ENCODE measurements at regions not wholly inside any gene's neighbourhood (a gene's known extent, or its start where the extent isn't known, plus 50 kb on each side); places are given as distances from the start of the nearest gene placed in this dataset.
"Not testable (repeated sequence)": the region's sequence is repeated elsewhere in the genome, so short reads cannot be mapped to it uniquely, and the experiment has no call there.

- Mint-ChIP-seq H3K9me3 (peaks cover 3% of the 10 kb centered on the region), H3K27me3 (ENCODE audit: low read depth) (no peaks in the 10 kb centered on the region), H3K27ac (no peak overlapping the region), H3K36me3 (ENCODE audit: low read depth) (no peaks in the 10 kb centered on the region), H3K4me1 (ENCODE audit: low read depth) (no peaks in the 10 kb centered on the region), H3K4me3 (ENCODE audit: low read depth) (no peak overlapping the region)
- no peak for DNase-seq (ENCODE audit: low spot score)
- intact Hi-C loops (cut with micrococcal nuclease) = no loop called here
Measured at GRCh38 chr21:22319435-22319834, 1321.2 kb downstream of the NCAM2 start.

- intact Hi-C loops (cut with micrococcal nuclease) = no loop called here
Measured at GRCh38 chr21:22342889-22343288, 1344.7 kb downstream of the NCAM2 start.

GRCh38 chr21:22343303-22343702 is 1345.1 kb downstream of the NCAM2 start:
- intact Hi-C loops (cut with micrococcal nuclease) = no loop called here
- Mint-ChIP-seq H3K27ac (no peak overlapping the region), H3K27me3 (ENCODE audit: low read depth) (no peaks in the 10 kb centered on the region), H3K9me3 (peaks cover 17% of the 10 kb centered on the region), H3K4me3 (ENCODE audit: low read depth) (no peak overlapping the region), H3K36me3 (ENCODE audit: low read depth) (no peaks in the 10 kb centered on the region), H3K4me1 (ENCODE audit: low read depth) (no peaks in the 10 kb centered on the region)
- no peak for DNase-seq (ENCODE audit: low spot score)

More at GRCh38 chr21:22342889-22343288, 1344.7 kb downstream of the NCAM2 start:
- no peaks in the 10 kb centered on the region for H3K27me3 Mint-ChIP-seq (ENCODE audit: low read depth)
- DNase-seq (ENCODE audit: low spot score) = no peak
- peaks cover 17% of the 10 kb centered on the region for H3K9me3 Mint-ChIP-seq
- H3K36me3 Mint-ChIP-seq (ENCODE audit: low read depth) = no peaks in the 10 kb centered on the region
- no peaks in the 10 kb centered on the region for H3K4me1 Mint-ChIP-seq (ENCODE audit: low read depth)
- H3K27ac Mint-ChIP-seq = no peak overlapping the region
- H3K4me3 Mint-ChIP-seq (ENCODE audit: low read depth) = no peak overlapping the region

GRCh38 chr21:22343721-22344120 is 1345.5 kb downstream of the NCAM2 start:
- Mint-ChIP-seq H3K36me3 (ENCODE audit: low read depth) (no peaks in the 10 kb centered on the region), H3K4me1 (ENCODE audit: low read depth) (no peaks in the 10 kb centered on the region), H3K27ac (no peak overlapping the region)

GRCh38 chr21:22345624-22346023 is 1347.4 kb downstream of the NCAM2 start:
- no peak for DNase-seq (ENCODE audit: low spot score)
- intact Hi-C loops (cut with micrococcal nuclease) = no loop called here
- no peak overlapping the region for H3K27ac Mint-ChIP-seq
- no peaks in the 10 kb centered on the region for H3K4me1 Mint-ChIP-seq (ENCODE audit: low read depth)
- H3K27me3 Mint-ChIP-seq (ENCODE audit: low read depth) = no peaks in the 10 kb centered on the region
- no peaks in the 10 kb centered on the region for H3K36me3 Mint-ChIP-seq (ENCODE audit: low read depth)
- H3K4me3 Mint-ChIP-seq (ENCODE audit: low read depth) = no peak overlapping the region
- peaks cover 7% of the 10 kb centered on the region for H3K9me3 Mint-ChIP-seq

More at GRCh38 chr21:22343721-22344120, 1345.5 kb downstream of the NCAM2 start:
- Mint-ChIP-seq H3K27me3 (ENCODE audit: low read depth) (no peaks in the 10 kb centered on the region), H3K9me3 (peaks cover 14% of the 10 kb centered on the region), H3K4me3 (ENCODE audit: low read depth) (no peak overlapping the region)
- intact Hi-C loops (cut with micrococcal nuclease) = no loop called here
- no peak for DNase-seq (ENCODE audit: low spot score)

GRCh38 chr21:22346576-22346975 is 1348.4 kb downstream of the NCAM2 start:
- peaks cover 1% of the 10 kb centered on the region for H3K9me3 Mint-ChIP-seq
- DNase-seq (ENCODE audit: low spot score) = no peak
- no peak overlapping the region for H3K27ac Mint-ChIP-seq
- no peaks in the 10 kb centered on the region for H3K27me3 Mint-ChIP-seq (ENCODE audit: low read depth)
- H3K36me3 Mint-ChIP-seq (ENCODE audit: low read depth) = no peaks in the 10 kb centered on the region
- H3K4me3 Mint-ChIP-seq (ENCODE audit: low read depth) = no peak overlapping the region
- no peaks in the 10 kb centered on the region for H3K4me1 Mint-ChIP-seq (ENCODE audit: low read depth)
- intact Hi-C loops (cut with micrococcal nuclease) = no loop called here

GRCh38 chr21:22351076-22351475 is 1352.9 kb downstream of the NCAM2 start:
- Mint-ChIP-seq H3K4me1 (ENCODE audit: low read depth) (no peaks in the 10 kb centered on the region), H3K4me3 (ENCODE audit: low read depth) (no peak overlapping the region), H3K27me3 (ENCODE audit: low read depth) (no peaks in the 10 kb centered on the region), H3K27ac (no peak overlapping the region), H3K36me3 (ENCODE audit: low read depth) (no peaks in the 10 kb centered on the region), H3K9me3 (peaks cover 7% of the 10 kb centered on the region)
- DNase-seq (ENCODE audit: low spot score) = no peak
- intact Hi-C loops (cut with micrococcal nuclease) = no loop called here

GRCh38 chr21:22352088-22352487 is 1353.9 kb downstream of the NCAM2 start:
- no peak overlapping the region for H3K27ac Mint-ChIP-seq
- no peak overlapping the region for H3K4me3 Mint-ChIP-seq (ENCODE audit: low read depth)
- H3K4me1 Mint-ChIP-seq (ENCODE audit: low read depth) = no peaks in the 10 kb centered on the region
- intact Hi-C loops (cut with micrococcal nuclease) = no loop called here
- no peak for DNase-seq (ENCODE audit: low spot score)
- peaks cover 7% of the 10 kb centered on the region for H3K9me3 Mint-ChIP-seq
- H3K36me3 Mint-ChIP-seq (ENCODE audit: low read depth) = no peaks in the 10 kb centered on the region
- H3K27me3 Mint-ChIP-seq (ENCODE audit: low read depth) = no peaks in the 10 kb centered on the region

GRCh38 chr21:22355949-22356348 is 1357.7 kb downstream of the NCAM2 start:
- no peak overlapping the region for H3K27ac Mint-ChIP-seq
- no peak for DNase-seq (ENCODE audit: low spot score)
- no peak overlapping the region for H3K4me3 Mint-ChIP-seq (ENCODE audit: low read depth)
- intact Hi-C loops (cut with micrococcal nuclease) = no loop called here
- no peaks in the 10 kb centered on the region for H3K36me3 Mint-ChIP-seq (ENCODE audit: low read depth)
- peaks cover 7% of the 10 kb centered on the region for H3K9me3 Mint-ChIP-seq
- no peaks in the 10 kb centered on the region for H3K4me1 Mint-ChIP-seq (ENCODE audit: low read depth)
- H3K27me3 Mint-ChIP-seq (ENCODE audit: low read depth) = no peaks in the 10 kb centered on the region

- Mint-ChIP-seq H3K36me3 (ENCODE audit: low read depth) (no peaks in the 10 kb centered on the region), H3K9me3 (peaks cover 7% of the 10 kb centered on the region), H3K4me3 (ENCODE audit: low read depth) (no peak overlapping the region), H3K4me1 (ENCODE audit: low read depth) (no peaks in the 10 kb centered on the region), H3K27me3 (ENCODE audit: low read depth) (no peaks in the 10 kb centered on the region), H3K27ac (no peak overlapping the region)
- DNase-seq (ENCODE audit: low spot score) = no peak
- intact Hi-C loops (cut with micrococcal nuclease) = no loop called here
Measured at GRCh38 chr21:22356663-22357062, 1358.5 kb downstream of the NCAM2 start.

GRCh38 chr21:22359599-22359998 is 1361.4 kb downstream of the NCAM2 start:
- H3K9me3 Mint-ChIP-seq; intact Hi-C loops (cut with micrococcal nuclease); DNase-seq (ENCODE audit: low spot score); H3K27me3 Mint-ChIP-seq (ENCODE audit: low read depth); H3K36me3 Mint-ChIP-seq (ENCODE audit: low read depth); H3K4me3 Mint-ChIP-seq (ENCODE audit: low read depth); H3K4me1 Mint-ChIP-seq (ENCODE audit: low read depth); H3K27ac Mint-ChIP-seq: not testable (repeated sequence)

GRCh38 chr21:22363504-22363903 is 1365.3 kb downstream of the NCAM2 start:
- Mint-ChIP-seq H3K9me3 (no peaks in the 10 kb centered on the region), H3K4me1 (ENCODE audit: low read depth) (no peaks in the 10 kb centered on the region), H3K27ac (no peak overlapping the region), H3K36me3 (ENCODE audit: low read depth) (no peaks in the 10 kb centered on the region), H3K27me3 (ENCODE audit: low read depth) (no peaks in the 10 kb centered on the region), H3K4me3 (ENCODE audit: low read depth) (no peak overlapping the region)
- intact Hi-C loops (cut with micrococcal nuclease) = no loop called here
- no peak for DNase-seq (ENCODE audit: low spot score)

- intact Hi-C loops (cut with micrococcal nuclease) = no loop called here
- Mint-ChIP-seq H3K27ac (no peak overlapping the region), H3K9me3 (no peaks in the 10 kb centered on the region), H3K27me3 (ENCODE audit: low read depth) (no peaks in the 10 kb centered on the region), H3K36me3 (ENCODE audit: low read depth) (no peaks in the 10 kb centered on the region), H3K4me3 (ENCODE audit: low read depth) (no peak overlapping the region), H3K4me1 (ENCODE audit: low read depth) (no peaks in the 10 kb centered on the region)
- DNase-seq (ENCODE audit: low spot score) = no peak
Measured at GRCh38 chr21:22364163-22364562, 1366.0 kb downstream of the NCAM2 start.

GRCh38 chr21:22374218-22374969 is 1376.2 kb downstream of the NCAM2 start:
- Mint-ChIP-seq H3K27ac (no peak overlapping the region), H3K27me3 (ENCODE audit: low read depth) (no peaks in the 10 kb centered on the region), H3K9me3 (peaks cover 6% of the 10 kb centered on the region), H3K36me3 (ENCODE audit: low read depth) (no peaks in the 10 kb centered on the region), H3K4me1 (ENCODE audit: low read depth) (no peaks in the 10 kb centered on the region), H3K4me3 (ENCODE audit: low read depth) (no peak overlapping the region)
- no peak for DNase-seq (ENCODE audit: low spot score)
- intact Hi-C loops (cut with micrococcal nuclease) = no loop called here
